MM.1S (cell line): ENCODE measurements at regions not wholly inside any gene's neighbourhood (a gene's known extent, or its start where the extent isn't known, plus 50 kb on each side); places are given as distances from the start of the nearest gene placed in this dataset.

Source experiments
- CTCF ChIP-seq: fragments of 300-600 bp; sonication (generic); IDR thresholded peaks from 2 replicates; pipeline ENCODE4 v1.5.1; 2016; ENCODE audit warnings: antibody characterized with exemption, low read length, mixed read lengths
- EZH2 ChIP-seq: fragments of 300-600 bp; sonication (generic); optimal IDR thresholded peaks from 2 replicates; pipeline ENCODE3; 2017; ENCODE audit warnings: low read depth, mild to moderate bottlenecking, antibody characterized with exemption, low read length, mixed read lengths

- TF ChIP-seq CTCF: no peak
- no peak for TF ChIP-seq EZH2
Observed at GRCh38 chr15:87549860-87550259, 706.7 kb downstream of the NTRK3 start.
